Lung (tissue), 10 donors: ENCODE measurements at regions not wholly inside any gene's neighbourhood (a gene's known extent, or its start where the extent isn't known, plus 50 kb on each side); places are given as distances from the start of the nearest gene placed in this dataset. TPM values are rescaled to one million over a fixed set of nuclear protein-coding genes. Genes with fewer than 3 reads are reported as not detected.
A peak's percentile ranks its signal among the peaks of the same experiment; 100 is the strongest.
"Not testable (repeated sequence)": the region's sequence is repeated elsewhere in the genome, so short reads cannot be mapped to it uniquely, and the experiment has no call there.

Experiments used
- ATAC-seq: fragments of 200-7000 bp; cut with Tn5 transposase; one replicate; pipeline ENCODE4 v1.9.1; 2020; ENCODE audit warnings: moderate number of reproducible peaks; ENCODE audit not compliant: insufficient read depth, low FRiP score
- DNase-seq, 3 donors: peaks; one replicate each; pipeline ENCODE4 v3.0.0-alpha.2; 2013 to 2017
- H3K27ac ChIP-seq, 2 donors: one replicate each; pipeline ENCODE4 v1.5.1; 2013; ENCODE audit warnings: mild to moderate bottlenecking in 2 of 2, moderate library complexity in 2 of 2, control low read depth in 1 of 2, inconsistent platforms in 1 of 2, low read depth in 1 of 2, low read length in 1 of 2
- H3K27me3 ChIP-seq, 3 donors: one replicate each; pipeline ENCODE4 v1.5.1; 2013; ENCODE audit warnings: low read length in 2 of 3; ENCODE audit not compliant: control insufficient read depth in 3 of 3, insufficient read depth in 3 of 3
- H3K36me3 ChIP-seq, 4 donors: one replicate each; pipeline ENCODE4 v1.5.1; 2013; ENCODE audit warnings: low read length in 4 of 4, mild to moderate bottlenecking in 1 of 4, moderate library complexity in 1 of 4; ENCODE audit not compliant: control insufficient read depth in 4 of 4, insufficient read depth in 4 of 4
- H3K4me1 ChIP-seq, 5 donors: one replicate each; pipeline ENCODE4 v1.5.1; 2013; ENCODE audit warnings: low read length in 5 of 5, mild to moderate bottlenecking in 2 of 5, moderate library complexity in 1 of 5; ENCODE audit not compliant: control insufficient read depth in 5 of 5, insufficient read depth in 5 of 5
- H3K4me3 ChIP-seq: one replicate; pipeline ENCODE4 v1.5.1; 2013; ENCODE audit warnings: mild to moderate bottlenecking, control low read depth, moderate library complexity
- H3K9ac ChIP-seq, 2 donors: one replicate each; pipeline ENCODE4 v1.5.1; 2013; ENCODE audit warnings: low read length in 2 of 2, control low read depth in 1 of 2; ENCODE audit not compliant: insufficient read depth in 1 of 2
- H3K9me3 ChIP-seq, 4 donors: one replicate each; pipeline ENCODE4 v1.5.1; 2013; ENCODE audit warnings: low read length in 3 of 4, mild to moderate bottlenecking in 1 of 4, moderate library complexity in 1 of 4; ENCODE audit not compliant: control insufficient read depth in 4 of 4, insufficient read depth in 3 of 4
- WGBS, 2 donors: extraction: QIAGEN DNeasy Blood & Tissue Kit; methylation state at CpG; one replicate each; pipeline ENCODE4 v1.1.7; 2013; 5-methylcytosine and 5-hydroxymethylcytosine counted together
- small RNA-seq: library from RNA; depleted of rRNA; stranded (forward); fragments of <200 nt; gene quantifications from one replicate; pipeline ENCODE3, GENCODE V24; 2014; ENCODE audit warnings: low replicate concordance
- donor health status: Bipolar disorder and iron deficiency.
- donor health status: healthy.
- donor health status: DM: yes; HTN: yes; CAD: no.

DNA sequence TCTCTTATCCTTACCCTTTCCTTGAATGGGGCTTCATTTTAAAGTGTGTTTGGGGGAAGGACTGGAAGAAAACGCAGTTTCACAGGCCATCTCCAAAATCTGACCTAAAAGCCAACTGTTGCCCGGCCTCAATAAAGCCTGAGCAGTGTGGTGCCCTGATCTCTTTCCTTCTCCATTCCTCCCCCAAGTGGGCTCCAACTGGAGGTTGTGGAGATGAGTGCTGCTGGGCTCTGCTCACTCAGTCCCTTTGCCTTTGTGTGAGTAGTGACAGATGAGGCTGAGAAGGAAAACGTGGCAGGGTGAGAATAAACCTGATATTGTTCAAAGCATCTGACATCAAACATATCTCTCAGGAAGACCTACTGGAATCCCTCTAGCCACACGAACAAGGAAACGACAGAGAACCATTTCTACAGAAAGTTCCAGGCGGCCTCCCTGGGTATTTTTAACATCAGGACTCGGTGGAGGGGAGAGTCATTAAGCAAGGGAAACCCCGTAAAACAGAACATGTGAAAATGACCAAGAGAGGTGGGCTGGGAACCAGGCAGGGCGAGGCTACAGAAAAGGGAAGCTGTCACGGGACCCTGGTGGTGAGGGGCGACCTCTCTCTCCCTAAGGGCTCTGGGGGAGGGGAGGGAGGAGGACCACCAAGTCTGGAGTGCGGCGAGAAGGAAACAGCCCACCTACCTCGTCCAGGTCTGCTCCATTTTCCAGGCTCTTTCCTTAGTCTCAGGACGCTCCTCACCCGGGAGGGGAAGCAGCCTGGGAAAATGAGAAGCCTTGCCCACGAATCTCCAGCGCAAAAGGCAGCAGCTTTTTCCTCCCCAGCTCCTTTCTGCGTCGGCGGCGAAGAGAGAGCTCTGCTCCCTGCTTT, 59.1 kb upstream of the NBPF26 start:
- H3K36me3 ChIP-seq, H3K27me3 ChIP-seq, H3K9me3 ChIP-seq, H3K27ac ChIP-seq, H3K9ac ChIP-seq, H3K4me3 ChIP-seq, H3K4me1 ChIP-seq, DNase-seq: not testable (repeated sequence)
- WGBS, 2 donors, result 25 to 83% methylated on average over 1 to 6 of the region's 22 CpGs
- peak; percentile 45 for ATAC-seq

- H3K27ac ChIP-seq, DNase-seq, H3K4me1 ChIP-seq, H3K4me3 ChIP-seq, H3K9ac ChIP-seq, H3K27me3 ChIP-seq, H3K36me3 ChIP-seq, H3K9me3 ChIP-seq: not testable (repeated sequence)
- WGBS, 2 donors, result 0% methylated on average over 15 of the region's 33 CpGs; no CpG with 5 or more reads in 1 of the 2 donors
- peak; percentile 97 for ATAC-seq
These were observed 58.5 kb upstream of the NBPF26 start for GRCh38 chr1:120665250-120665577.

DNA sequence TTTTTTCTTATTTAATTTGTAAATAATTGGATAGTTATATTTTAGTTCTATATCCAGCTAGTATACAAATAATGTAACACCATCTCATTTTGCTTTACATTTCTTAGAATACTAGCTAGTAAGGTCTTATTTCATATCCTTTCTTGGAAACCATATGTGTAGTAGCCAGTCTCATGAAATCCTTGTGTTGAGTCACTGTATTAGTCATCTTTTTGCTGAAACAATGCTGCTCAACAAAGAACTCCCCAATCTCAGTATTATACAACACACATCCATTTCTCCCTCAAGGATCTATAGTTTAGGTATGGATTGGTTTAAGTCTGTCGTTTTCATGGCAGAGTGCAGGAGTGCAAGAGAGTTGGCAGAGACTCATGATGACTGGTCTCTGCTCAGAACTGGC, 55.6 kb upstream of the NBPF26 start:
- not testable (repeated sequence) for H3K9ac ChIP-seq, DNase-seq, H3K27ac ChIP-seq, H3K27me3 ChIP-seq, ATAC-seq, H3K4me3 ChIP-seq, H3K4me1 ChIP-seq, H3K9me3 ChIP-seq, H3K36me3 ChIP-seq
- WGBS, 2 donors, result no CpG with 5 or more reads among the region's 1 CpG

Small RNAs in the stretch of these regions (small RNA-seq; reads per million reads assigned to genes)
- gene RF00004, result not detected
